ENCODE measurements at regions not wholly inside any gene's neighbourhood (a gene's known extent, or its start where the extent isn't known, plus 50 kb on each side); places are given as distances from the start of the nearest gene placed in this dataset.

DNA sequence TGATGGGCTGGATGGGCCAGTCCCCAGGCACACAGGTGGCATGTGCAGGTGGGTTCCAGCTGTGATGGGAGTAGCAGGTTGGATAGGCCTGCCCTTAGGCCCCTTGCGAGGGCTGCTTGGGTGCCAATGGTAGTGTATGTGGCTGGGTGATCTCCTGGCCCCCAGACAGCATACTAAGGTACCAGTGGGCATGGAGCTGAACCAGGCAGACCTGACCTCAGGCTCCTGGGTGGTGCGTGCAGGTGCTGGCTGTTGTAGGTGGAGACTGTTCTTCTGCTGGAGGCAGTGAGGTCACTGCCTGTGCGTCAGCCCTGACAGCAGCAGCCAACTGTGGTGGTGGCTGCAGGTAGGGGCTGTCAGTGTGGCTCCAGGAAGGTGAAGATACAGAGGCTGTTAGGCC, 384.7 kb downstream of the ANKRD7 start:
- Histone ChIP-seq H3K4me3 (no peak overlapping the region), H3K9me3 (no peaks in the 10 kb centered on the region), H3K27ac (no peak overlapping the region), H3K4me1 (no peaks in the 10 kb centered on the region), H3K4me2 (no peak overlapping the region)
- FAIRE-seq (no peak), DNase-seq (ENCODE audit: low read depth in 1 of 2, low spot score in 1 of 2) (no peak), ATAC-seq (no peak)
- POLR2A ChIA-PET, result no interaction called here
- CTCF ChIA-PET, result no interaction called here
- WGBS (ENCODE audit: missing lambda C conversion rate), result 20% methylated on average over 1 of the region's 3 CpGs
- TF ChIP-seq EHF (CRISPR knock-in tag; IDR thresholded peaks at IDR 0.05), result no peak
- TF ChIP-seq CBX2 (IDR thresholded peaks at IDR 0.05; ENCODE audit: borderline replicate concordance, low read depth), result no peak
- TF ChIP-seq, protein P1, sequence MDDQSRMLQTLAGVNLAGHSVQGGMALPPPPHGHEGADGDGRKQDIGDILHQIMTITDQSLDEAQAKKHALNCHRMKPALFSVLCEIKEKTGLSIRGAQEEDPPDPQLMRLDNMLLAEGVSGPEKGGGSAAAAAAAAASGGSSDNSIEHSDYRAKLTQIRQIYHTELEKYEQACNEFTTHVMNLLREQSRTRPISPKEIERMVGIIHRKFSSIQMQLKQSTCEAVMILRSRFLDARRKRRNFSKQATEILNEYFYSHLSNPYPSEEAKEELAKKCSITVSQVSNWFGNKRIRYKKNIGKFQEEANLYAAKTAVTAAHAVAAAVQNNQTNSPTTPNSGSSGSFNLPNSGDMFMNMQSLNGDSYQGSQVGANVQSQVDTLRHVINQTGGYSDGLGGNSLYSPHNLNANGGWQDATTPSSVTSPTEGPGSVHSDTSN (IDR thresholded peaks at IDR 0.05), result no peak
- no peak for TF ChIP-seq NR3C1 (IDR thresholded peaks at IDR 0.05)

DNA sequence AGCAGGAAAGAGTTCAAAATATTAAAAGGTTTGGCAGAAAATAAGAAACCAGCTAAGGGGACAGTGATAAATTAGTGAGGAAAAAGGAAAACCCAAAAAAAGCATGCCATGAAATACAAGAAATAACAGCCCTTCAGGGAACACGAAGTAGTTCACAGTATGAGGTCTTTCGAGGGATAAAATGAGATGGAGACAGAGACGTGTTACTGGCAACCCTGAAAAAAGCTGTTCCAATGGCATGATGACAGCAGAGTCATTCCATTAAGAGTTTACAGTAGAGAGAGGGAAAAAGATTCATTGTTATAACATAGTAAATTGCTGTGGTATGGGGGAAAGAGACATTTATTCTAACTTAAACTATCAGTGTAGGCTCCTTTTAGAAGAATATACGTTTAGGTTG, 391.2 kb downstream of the ANKRD7 start:
- TF ChIP-seq CBX8 (IDR thresholded peaks at IDR 0.05) (no peak), SREBF2 (IDR thresholded peaks at IDR 0.05) (no peak), FOXS1 (CRISPR knock-in tag; IDR thresholded peaks at IDR 0.05) (no peak), JUNB (IDR thresholded peaks at IDR 0.05) (no peak)
- Histone ChIP-seq H3K27ac (no peak overlapping the region), H3K4me1 (no peaks in the 10 kb centered on the region), H3K4me3 (no peak overlapping the region), H3K9me3 (no peaks in the 10 kb centered on the region), H3K4me2 (no peak overlapping the region)
- ChIA-PET POLR2A (no interaction called here), CTCF (no interaction called here)
- FAIRE-seq (no peak), DNase-seq (ENCODE audit: low read depth in 1 of 2, low spot score in 1 of 2) (no peak), ATAC-seq (no peak)
- WGBS (ENCODE audit: missing lambda C conversion rate), result 9% methylated on average over 4 of the region's 4 CpGs

DNA sequence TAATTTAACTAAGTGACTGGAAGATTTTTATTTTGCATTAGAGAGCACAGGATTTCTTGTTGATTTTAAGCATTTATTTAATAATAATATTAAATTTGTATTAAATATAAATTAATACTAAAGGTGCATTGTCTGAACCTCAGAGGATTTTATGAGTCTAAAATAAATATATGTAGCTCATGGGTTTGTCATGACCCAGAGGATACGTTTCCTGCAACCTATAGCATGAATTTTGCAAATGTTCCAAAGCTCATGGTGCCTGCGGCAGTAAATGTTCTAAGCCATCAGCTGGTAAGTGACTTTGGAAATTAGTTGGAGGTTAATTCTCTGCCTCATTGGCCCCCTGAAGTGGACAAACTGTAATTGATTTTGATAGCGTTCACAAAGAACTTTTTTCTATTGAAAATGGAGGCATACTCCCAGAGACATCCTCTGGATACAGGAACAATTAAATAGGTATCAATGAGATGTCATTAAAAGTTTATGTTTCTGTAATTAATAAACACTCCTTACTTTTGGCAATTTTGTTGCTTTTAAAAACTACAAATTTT, 397.4 kb downstream of the ANKRD7 start:
- no peaks in the 10 kb centered on the region for H3K4me1 ChIP-seq
- TF ChIP-seq PHF8 (IDR thresholded peaks at IDR 0.05; ENCODE audit: borderline replicate concordance, low read depth) (no peak), KDM5A (IDR thresholded peaks at IDR 0.05) (no peak), HDAC2 (IDR thresholded peaks at IDR 0.05) (no peak), ZSCAN20 (CRISPR knock-in tag; IDR thresholded peaks at IDR 0.05) (no peak), EHF (CRISPR knock-in tag; IDR thresholded peaks at IDR 0.05) (no peak)
- TF ChIP-seq, protein P2, sequence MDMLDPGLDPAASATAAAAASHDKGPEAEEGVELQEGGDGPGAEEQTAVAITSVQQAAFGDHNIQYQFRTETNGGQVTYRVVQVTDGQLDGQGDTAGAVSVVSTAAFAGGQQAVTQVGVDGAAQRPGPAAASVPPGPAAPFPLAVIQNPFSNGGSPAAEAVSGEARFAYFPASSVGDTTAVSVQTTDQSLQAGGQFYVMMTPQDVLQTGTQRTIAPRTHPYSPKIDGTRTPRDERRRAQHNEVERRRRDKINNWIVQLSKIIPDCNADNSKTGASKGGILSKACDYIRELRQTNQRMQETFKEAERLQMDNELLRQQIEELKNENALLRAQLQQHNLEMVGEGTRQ (IDR thresholded peaks at IDR 0.05), result no peak
- WGBS (ENCODE audit: missing lambda C conversion rate), result 34% methylated on average over 3 of the region's 3 CpGs
- ATAC-seq (no peak), FAIRE-seq (no peak), DNase-seq (ENCODE audit: low read depth in 1 of 2, low spot score in 1 of 2) (no peak)
- H3K4me3 ChIP-seq, result no peak overlapping the region
- CTCF ChIA-PET, result no interaction called here
- H3K9me3 ChIP-seq, result no peaks in the 10 kb centered on the region
- POLR2A ChIA-PET, result no interaction called here
- no peak overlapping the region for H3K27ac ChIP-seq
- no peak overlapping the region for H3K4me2 ChIP-seq

DNA sequence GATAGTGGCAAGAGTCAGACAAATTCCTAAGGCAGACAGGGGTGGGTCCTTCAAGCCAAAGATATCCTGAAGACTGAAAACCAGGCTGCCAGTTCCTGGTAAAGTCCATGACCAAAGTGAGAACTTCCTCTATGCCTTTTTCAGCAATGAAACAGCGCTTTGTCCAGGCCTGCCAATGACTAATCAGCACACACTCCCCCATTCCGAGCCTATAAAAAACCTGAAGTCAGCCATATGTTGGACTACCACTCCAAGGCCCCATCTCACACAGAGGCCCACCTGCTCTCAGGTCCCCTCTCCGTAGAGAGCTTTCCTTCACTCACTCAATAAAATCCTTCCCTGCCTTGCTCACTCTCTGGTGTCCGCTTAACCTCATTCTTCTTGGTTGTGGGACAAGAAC, 402.2 kb downstream of the ANKRD7 start:
- 16% methylated on average over 4 of the region's 4 CpGs for WGBS (ENCODE audit: missing lambda C conversion rate)
- Histone ChIP-seq H3K9me3 (no peaks in the 10 kb centered on the region), H3K4me2 (no peak overlapping the region), H3K4me1 (no peaks in the 10 kb centered on the region), H3K4me3 (no peak overlapping the region), H3K27ac (no peak overlapping the region)
- ATAC-seq (no peak), DNase-seq (ENCODE audit: low read depth in 1 of 2, low spot score in 1 of 2) (no peak), FAIRE-seq (no peak)
- CTCF ChIA-PET, result no interaction called here
- no peak for TF ChIP-seq ZSCAN20 (CRISPR knock-in tag; IDR thresholded peaks at IDR 0.05)
- no peak for TF ChIP-seq NPAS2 (CRISPR knock-in tag; IDR thresholded peaks at IDR 0.05; ENCODE audit: borderline replicate concordance)
- POLR2A ChIA-PET, result no interaction called here

DNA sequence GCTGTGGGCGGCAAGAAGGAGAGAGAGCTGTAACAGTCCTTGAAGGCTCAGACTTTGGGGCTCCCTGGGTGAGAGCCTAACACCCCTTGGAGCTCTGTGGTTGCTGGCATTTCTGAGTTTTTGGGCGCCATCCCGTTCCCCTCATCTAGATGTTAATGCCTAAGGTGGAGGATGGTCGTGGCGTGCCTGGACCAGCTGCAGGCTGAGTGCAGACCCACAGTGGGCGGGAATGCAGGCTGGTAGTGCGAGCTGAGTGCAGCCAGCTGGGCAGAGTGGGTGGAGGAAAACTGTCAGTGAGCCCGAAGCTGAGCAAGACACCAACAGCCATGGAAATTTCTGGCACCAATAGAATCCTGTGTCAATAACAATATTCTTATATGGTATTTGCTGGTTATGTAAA, 403.0 kb downstream of the ANKRD7 start:
- Histone ChIP-seq H3K4me2 (no peak overlapping the region), H3K9me3 (no peaks in the 10 kb centered on the region), H3K4me3 (no peak overlapping the region), H3K27ac (no peak overlapping the region), H3K4me1 (no peaks in the 10 kb centered on the region)
- CTCF ChIA-PET, result no interaction called here
- WGBS (ENCODE audit: missing lambda C conversion rate), result 22% methylated on average over 8 of the region's 8 CpGs
- POLR2A ChIA-PET, result no interaction called here
- FAIRE-seq (no peak), DNase-seq (ENCODE audit: low read depth in 1 of 2, low spot score in 1 of 2) (no peak), ATAC-seq (no peak)
- TF ChIP-seq BHLHE40 (IDR thresholded peaks at IDR 0.05; ENCODE audit: low read depth, low read length) (no peak), CHD2 (IDR thresholded peaks at IDR 0.05; ENCODE audit: low read length, partially characterized antibody) (no peak), ZNF302 (CRISPR knock-in tag; IDR thresholded peaks at IDR 0.05) (no peak), MAZ (IDR thresholded peaks at IDR 0.05; ENCODE audit: borderline replicate concordance, low read depth, low read length) (no peak), HOXA7 (CRISPR knock-in tag; IDR thresholded peaks at IDR 0.05) (no peak), FOXS1 (CRISPR knock-in tag; IDR thresholded peaks at IDR 0.05) (no peak), HOXB5 (CRISPR knock-in tag; IDR thresholded peaks at IDR 0.05) (no peak), RCOR1 (IDR thresholded peaks at IDR 0.05; ENCODE audit: low read depth, low read length) (no peak), KDM5A (IDR thresholded peaks at IDR 0.05) (no peak), NFE2L2 (conservative IDR thresholded peaks at IDR 0.05; ENCODE audit: low read length) (no peak), CHD4 (IDR thresholded peaks at IDR 0.05; ENCODE audit: borderline replicate concordance) (no peak), RNF2 (IDR thresholded peaks at IDR 0.05; ENCODE audit: borderline replicate concordance, low read depth) (no peak), ZSCAN20 (CRISPR knock-in tag; IDR thresholded peaks at IDR 0.05) (no peak), CBX8 (IDR thresholded peaks at IDR 0.05) (no peak), ESRRA (IDR thresholded peaks at IDR 0.05; ENCODE audit: borderline replicate concordance, low read length) (no peak), EHMT2 (IDR thresholded peaks at IDR 0.05; ENCODE audit: low read depth) (no peak)
- TF ChIP-seq, protein P1 (IDR thresholded peaks at IDR 0.05), result no peak
